Ascending aorta (tissue), 2 donors: ENCODE measurements at regions not wholly inside any gene's neighbourhood (a gene's known extent, or its start where the extent isn't known, plus 50 kb on each side); places are given as distances from the start of the nearest gene placed in this dataset.

ENCODE experiments used
- DNase-seq, 2 donors: peaks; one replicate each; pipeline ENCODE4 v3.0.0-alpha.2; 2019; ENCODE audit warnings: low spot score in 2 of 2
- H3K27ac ChIP-seq, 2 donors: fragments of 200-600 bp; sonication (generic); one replicate each; pipeline ENCODE4 v1.5.1; 2016 to 2017; ENCODE audit warnings: mild to moderate bottlenecking in 1 of 2
- H3K27me3 ChIP-seq: fragments of 200-600 bp; sonication (generic); one replicate; pipeline ENCODE4 v1.5.1; 2017
- H3K36me3 ChIP-seq, 2 donors: fragments of 200-600 bp; sonication (generic); one replicate each; pipeline ENCODE4 v1.5.1; 2016
- H3K4me1 ChIP-seq, 2 donors: fragments of 200-600 bp; sonication (generic); one replicate each; pipeline ENCODE4 v1.5.1; 2016 to 2017; ENCODE audit warnings: mild to moderate bottlenecking in 1 of 2
- H3K4me3 ChIP-seq, 2 donors: fragments of 200-600 bp; sonication (generic); one replicate each; pipeline ENCODE4 v1.5.1; 2016 to 2017; ENCODE audit warnings: mild to moderate bottlenecking in 1 of 2
- H3K9me3 ChIP-seq, 2 donors: fragments of 200-600 bp; sonication (generic); one replicate each; pipeline ENCODE4 v1.5.1; 2016
- CTCF ChIP-seq, 3 experiments: fragments of 200-600 bp in 2 of 3; fragments of 450-650 bp in 1 of 3; sonication (generic) in 2 of 3; IDR thresholded peaks; one replicate each; pipeline ENCODE4 v1.5.1; 2016 to 2019; ENCODE audit warnings: antibody characterized with exemption in 3 of 3, mild to moderate bottlenecking in 1 of 3, moderate library complexity in 1 of 3
- intact Hi-C: fragments of 100-400 bp; cut with DNase I; formaldehyde crosslinking; loops from one replicate; pipeline ENCODE4 v1.15.1; 2023

GRCh38 chr1:219039017-219039681 is 134.5 kb upstream of the LYPLAL1 start:
- intact Hi-C loops: no loop called here

GRCh38 chr1:219039682-219040154 is 134.0 kb upstream of the LYPLAL1 start:
- no peaks in the 10 kb centered on the region for H3K27me3 ChIP-seq
- no peaks in the 10 kb centered on the region for H3K4me1 ChIP-seq

More at GRCh38 chr1:219039017-219039681, 134.5 kb upstream of the LYPLAL1 start:
- Histone ChIP-seq H3K27me3 (no peaks in the 10 kb centered on the region), H3K9me3 (no peaks in the 10 kb centered on the region), H3K4me1 (no peaks in the 10 kb centered on the region), H3K27ac (no peak overlapping the region), H3K4me3 (no peak overlapping the region), H3K36me3 (no peaks in the 10 kb centered on the region)
- no peak for TF ChIP-seq CTCF (IDR thresholded peaks at IDR 0.05)
- DNase-seq: no peak

GRCh38 chr1:219040291-219040690 is 133.4 kb upstream of the LYPLAL1 start:
- Histone ChIP-seq H3K4me3 (no peak overlapping the region), H3K4me1 (no peaks in the 10 kb centered on the region), H3K27me3 (no peaks in the 10 kb centered on the region), H3K9me3 (no peaks in the 10 kb centered on the region), H3K36me3 (no peaks in the 10 kb centered on the region), H3K27ac (no peak overlapping the region)
- intact Hi-C loops: no loop called here
- no peak for DNase-seq
- TF ChIP-seq CTCF (IDR thresholded peaks at IDR 0.05): no peak

More at GRCh38 chr1:219039682-219040154, 134.0 kb upstream of the LYPLAL1 start:
- H3K27ac ChIP-seq: no peak overlapping the region
- intact Hi-C loops: no loop called here
- no peaks in the 10 kb centered on the region for H3K9me3 ChIP-seq
- H3K4me3 ChIP-seq: no peak overlapping the region
- H3K36me3 ChIP-seq: no peaks in the 10 kb centered on the region
- DNase-seq: no peak
- no peak for TF ChIP-seq CTCF (IDR thresholded peaks at IDR 0.05)

GRCh38 chr1:219041141-219041540 is 132.5 kb upstream of the LYPLAL1 start:
- Histone ChIP-seq H3K27me3 (no peaks in the 10 kb centered on the region), H3K9me3 (no peaks in the 10 kb centered on the region), H3K27ac (no peak overlapping the region), H3K36me3 (no peaks in the 10 kb centered on the region), H3K4me3 (no peak overlapping the region), H3K4me1 (no peaks in the 10 kb centered on the region)
- TF ChIP-seq CTCF (IDR thresholded peaks at IDR 0.05): no peak
- DNase-seq: no peak
- intact Hi-C loops: no loop called here

GRCh38 chr1:219041818-219042217 is 131.9 kb upstream of the LYPLAL1 start:
- no peaks in the 10 kb centered on the region for H3K36me3 ChIP-seq
- TF ChIP-seq CTCF (IDR thresholded peaks at IDR 0.05): no peak
- no peak overlapping the region for H3K4me3 ChIP-seq
- no peak overlapping the region for H3K27ac ChIP-seq
- intact Hi-C loops: no loop called here
- no peaks in the 10 kb centered on the region for H3K27me3 ChIP-seq
- H3K4me1 ChIP-seq: no peaks in the 10 kb centered on the region
- no peaks in the 10 kb centered on the region for H3K9me3 ChIP-seq
- no peak for DNase-seq
